ENCODE measurements at regions not wholly inside any gene's neighbourhood (a gene's known extent, or its start where the extent isn't known, plus 50 kb on each side); places are given as distances from the start of the nearest gene placed in this dataset.
A peak's percentile ranks its signal among the peaks of the same experiment; 100 is the strongest.

DNA sequence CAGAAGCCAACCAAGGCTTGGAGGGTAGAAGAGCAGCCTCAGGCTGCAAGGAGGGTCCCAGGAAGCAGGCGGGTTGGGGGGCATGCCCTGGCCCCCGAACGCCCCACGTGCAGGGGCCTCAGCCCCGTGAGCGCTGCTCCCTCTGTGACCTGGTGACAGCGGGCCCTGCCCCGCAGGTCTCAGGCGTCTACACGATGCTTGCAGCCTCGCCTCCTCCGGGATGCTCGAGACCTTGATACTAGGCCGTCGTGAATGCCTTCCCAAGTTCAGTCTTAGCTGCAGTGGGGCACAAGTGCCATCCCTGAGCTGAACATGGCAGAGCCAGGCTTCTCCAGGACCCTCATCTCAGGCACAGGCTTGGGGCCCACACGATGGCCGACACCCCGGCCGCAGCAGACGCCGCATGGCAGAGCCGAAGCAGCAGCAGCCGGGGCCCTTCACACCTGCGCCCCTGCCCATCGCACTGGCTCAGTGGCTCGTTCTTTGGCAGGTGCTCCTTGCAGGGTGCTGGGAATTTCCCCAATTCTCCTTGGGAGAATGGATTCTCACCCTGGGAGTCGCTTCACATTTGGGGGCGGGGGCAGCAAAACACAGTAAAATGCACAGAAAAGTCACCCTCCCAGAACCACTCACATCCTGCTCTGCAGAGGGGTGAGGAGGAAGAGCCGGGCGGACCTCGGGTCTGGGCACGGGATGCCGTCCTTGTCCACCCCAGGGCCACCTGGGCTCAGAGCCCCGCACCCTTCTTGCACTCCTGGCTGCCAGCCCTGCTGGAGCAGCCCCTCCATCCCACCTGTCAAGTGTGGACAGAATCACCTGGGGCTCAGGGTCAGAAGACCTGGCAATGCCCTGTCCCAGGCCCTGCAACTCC lies 161.8 kb downstream of the DLL1 start:
- Histone ChIP-seq H3K4me1 (peaks cover 0 to 28% (median 12%) of the 10 kb centered on the region in 4 donors), H3K9me3 (no peaks in the 10 kb centered on the region), H3K36me3 (no peaks in the 10 kb centered on the region), H3K27ac (no peak overlapping the region), H3K27me3 (no peaks in the 10 kb centered on the region), H3K4me3 (no peak overlapping the region)
- WGBS, 2 donors = 93 to 95% methylated on average over 15 to 34 of the region's 34 CpGs
- DNase-seq (peak; percentile 9 to 67), ATAC-seq (ENCODE audit: low FRiP score in 2 of 2) (no peak)
- TF ChIP-seq, protein P1, sequence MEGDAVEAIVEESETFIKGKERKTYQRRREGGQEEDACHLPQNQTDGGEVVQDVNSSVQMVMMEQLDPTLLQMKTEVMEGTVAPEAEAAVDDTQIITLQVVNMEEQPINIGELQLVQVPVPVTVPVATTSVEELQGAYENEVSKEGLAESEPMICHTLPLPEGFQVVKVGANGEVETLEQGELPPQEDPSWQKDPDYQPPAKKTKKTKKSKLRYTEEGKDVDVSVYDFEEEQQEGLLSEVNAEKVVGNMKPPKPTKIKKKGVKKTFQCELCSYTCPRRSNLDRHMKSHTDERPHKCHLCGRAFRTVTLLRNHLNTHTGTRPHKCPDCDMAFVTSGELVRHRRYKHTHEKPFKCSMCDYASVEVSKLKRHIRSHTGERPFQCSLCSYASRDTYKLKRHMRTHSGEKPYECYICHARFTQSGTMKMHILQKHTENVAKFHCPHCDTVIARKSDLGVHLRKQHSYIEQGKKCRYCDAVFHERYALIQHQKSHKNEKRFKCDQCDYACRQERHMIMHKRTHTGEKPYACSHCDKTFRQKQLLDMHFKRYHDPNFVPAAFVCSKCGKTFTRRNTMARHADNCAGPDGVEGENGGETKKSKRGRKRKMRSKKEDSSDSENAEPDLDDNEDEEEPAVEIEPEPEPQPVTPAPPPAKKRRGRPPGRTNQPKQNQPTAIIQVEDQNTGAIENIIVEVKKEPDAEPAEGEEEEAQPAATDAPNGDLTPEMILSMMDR (IDR thresholded peaks at IDR 0.05) = no peak
- no peak for TF ChIP-seq POLR2A (IDR thresholded peaks at IDR 0.05)
- no peak for TF ChIP-seq POLR2AphosphoS5 (IDR thresholded peaks at IDR 0.05)
- TF ChIP-seq EP300 (IDR thresholded peaks at IDR 0.05) = no peak

DNA sequence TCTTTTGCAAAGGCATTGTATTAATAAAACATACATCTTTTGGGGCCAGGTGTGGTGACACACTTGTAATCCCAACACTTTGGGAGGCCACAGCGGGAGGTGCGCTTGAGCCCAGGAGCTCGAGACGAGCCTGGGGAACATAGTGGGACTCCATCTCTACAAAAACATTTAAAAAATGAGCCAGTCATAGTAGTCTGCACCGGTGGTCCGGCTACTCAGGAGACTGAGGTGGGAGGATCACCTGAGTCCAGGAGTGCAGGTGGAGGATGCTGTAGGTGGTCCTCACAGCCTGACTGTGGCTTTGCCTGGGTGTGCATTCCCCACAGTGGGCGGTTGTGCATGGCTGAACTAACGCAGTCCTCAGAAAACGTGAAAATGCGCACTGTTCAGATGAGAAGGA lies 162.5 kb downstream of the DLL1 start:
- H3K27me3 ChIP-seq = no peaks in the 10 kb centered on the region
- TF ChIP-seq EP300 (IDR thresholded peaks at IDR 0.05) = no peak
- no peak for TF ChIP-seq POLR2A (IDR thresholded peaks at IDR 0.05)
- TF ChIP-seq, protein P1 (IDR thresholded peaks at IDR 0.05) = no peak
- TF ChIP-seq POLR2AphosphoS5 (IDR thresholded peaks at IDR 0.05) = no peak
- no peaks in the 10 kb centered on the region for H3K36me3 ChIP-seq
- H3K9me3 ChIP-seq = no peaks in the 10 kb centered on the region
- WGBS, 2 donors = 92 to 97% methylated on average over 10 of the region's 10 CpGs
- ATAC-seq (ENCODE audit: low FRiP score in 2 of 2) = no peak
- peaks cover 0 to 21% (median 12%) of the 10 kb centered on the region in 4 donors for H3K4me1 ChIP-seq
- no peak overlapping the region for H3K4me3 ChIP-seq
- H3K27ac ChIP-seq = no peak overlapping the region
- DNase-seq = peak in 1 of 2 donors; percentile 15

DNA sequence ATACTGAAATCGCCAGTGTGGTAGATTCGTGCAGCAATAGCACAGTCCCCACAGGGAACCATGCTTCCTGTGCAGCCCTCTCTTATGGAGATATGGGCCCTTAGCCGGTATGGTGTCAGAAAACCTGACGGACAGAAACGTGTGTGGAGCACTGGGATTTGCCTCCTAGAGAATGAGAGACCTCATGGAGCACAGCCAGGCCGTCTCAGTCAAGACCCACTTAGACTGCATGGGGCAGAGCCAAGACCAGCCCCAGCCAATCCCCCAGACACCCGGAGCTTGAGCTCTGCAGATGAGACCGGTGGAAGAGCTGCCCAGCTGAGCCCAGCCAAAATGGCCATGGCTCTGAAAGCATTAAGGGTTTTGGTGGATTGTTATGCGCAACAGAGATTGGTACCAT lies 163.7 kb downstream of the DLL1 start:
- WGBS, 2 donors = 77 to 91% methylated on average over 7 to 9 of the region's 9 CpGs
- Histone ChIP-seq H3K36me3 (no peaks in the 10 kb centered on the region), H3K27me3 (no peaks in the 10 kb centered on the region), H3K4me1 (peaks cover 0 to 30% (median 13%) of the 10 kb centered on the region in 4 donors), H3K27ac (no peak overlapping the region), H3K9me3 (no peaks in the 10 kb centered on the region), H3K4me3 (no peak overlapping the region)
- ATAC-seq (ENCODE audit: low FRiP score in 2 of 2) (no peak), DNase-seq (peak in 1 of 2 donors; percentile 13)
- TF ChIP-seq POLR2AphosphoS5 (IDR thresholded peaks at IDR 0.05) = no peak
- TF ChIP-seq EP300 (IDR thresholded peaks at IDR 0.05) = no peak
- TF ChIP-seq POLR2A (IDR thresholded peaks at IDR 0.05) = no peak
- TF ChIP-seq, protein P1 (IDR thresholded peaks at IDR 0.05) = no peak

DNA sequence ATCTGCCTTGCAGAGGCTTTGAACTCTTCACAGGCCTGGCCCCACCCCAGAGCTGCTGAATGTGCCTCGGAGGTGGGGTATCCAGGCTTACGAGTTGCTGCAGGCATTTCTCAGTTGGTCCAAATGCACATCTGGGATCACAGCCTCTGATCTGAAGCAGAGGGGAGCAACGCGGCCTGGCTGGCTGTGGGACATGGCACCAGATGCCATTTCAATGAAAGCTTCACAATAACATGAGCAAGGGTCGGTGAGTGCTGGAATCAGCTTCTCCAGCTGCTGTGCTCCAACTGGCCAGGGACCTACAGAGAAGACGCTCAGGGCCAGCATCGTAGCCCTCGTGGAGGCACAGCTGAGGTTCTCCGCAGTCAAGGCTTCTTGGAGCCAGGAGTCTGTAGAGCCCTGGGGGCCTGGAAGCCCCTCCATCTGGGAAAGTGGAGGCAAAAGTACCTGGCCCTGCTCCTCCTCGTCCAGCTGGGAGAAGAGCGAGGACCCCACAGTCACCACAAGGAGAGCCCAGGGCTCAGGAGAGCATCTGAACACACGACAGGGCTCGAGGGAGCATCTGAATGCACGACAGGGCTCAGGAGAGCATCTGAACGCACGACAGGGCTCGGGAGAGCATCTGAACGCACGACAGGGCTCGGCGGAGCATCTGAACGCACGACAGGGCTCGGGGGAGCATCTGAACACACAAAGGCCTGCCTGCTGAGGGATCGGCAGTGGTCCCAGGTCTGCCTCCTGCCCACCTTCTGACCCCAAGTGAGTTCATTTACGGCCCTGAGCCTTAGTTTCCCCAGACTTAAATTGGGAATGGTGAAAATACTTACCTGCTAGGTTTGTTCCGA lies 165.2 kb downstream of the DLL1 start:
- H3K4me3 ChIP-seq = no peak overlapping the region
- no peaks in the 10 kb centered on the region for H3K36me3 ChIP-seq
- 85 to 92% methylated on average over 16 to 27 of the region's 27 CpGs for WGBS, 2 donors
- peaks cover 0 to 30% (median 13%) of the 10 kb centered on the region in 4 donors for H3K4me1 ChIP-seq
- peaks cover 6 to 12% (median 7%) of the 10 kb centered on the region in 4 donors for H3K9me3 ChIP-seq
- peak; percentile 12 to 35 for DNase-seq
- no peaks in the 10 kb centered on the region for H3K27me3 ChIP-seq
- no peak for TF ChIP-seq EP300 (IDR thresholded peaks at IDR 0.05)
- no peak for TF ChIP-seq POLR2AphosphoS5 (IDR thresholded peaks at IDR 0.05)
- no peak for TF ChIP-seq POLR2A (IDR thresholded peaks at IDR 0.05)
- TF ChIP-seq, protein P1 (IDR thresholded peaks at IDR 0.05) = no peak
- no peak overlapping the region for H3K27ac ChIP-seq
- ATAC-seq (ENCODE audit: low FRiP score in 2 of 2) = no peak

All from upper lobe of left lung (tissue), 6 donors.